OCI-LY7 (cell line): ENCODE measurements at regions not wholly inside any gene's neighbourhood (a gene's known extent, or its start where the extent isn't known, plus 50 kb on each side); places are given as distances from the start of the nearest gene placed in this dataset.

Source experiments
- EZH2phosphoT487 ChIP-seq: fragments of 200-600 bp; sonication (generic); IDR thresholded peaks from 2 replicates; pipeline ENCODE4 v1.6.1; 2018; ENCODE audit warnings: low read depth, borderline replicate concordance, mild to moderate bottlenecking, mixed run types, antibody characterized with exemption, low read length, moderate library complexity, mixed read lengths
- TF ChIP-seq, protein P1 (sequence below): fragments of 200-600 bp; sonication (generic); conservative IDR thresholded peaks from 2 replicates; pipeline ENCODE4 v1.5.1; 2014; ENCODE audit warnings: mild to moderate bottlenecking, antibody characterized with exemption, low read length, moderate library complexity, mixed read lengths

DNA sequence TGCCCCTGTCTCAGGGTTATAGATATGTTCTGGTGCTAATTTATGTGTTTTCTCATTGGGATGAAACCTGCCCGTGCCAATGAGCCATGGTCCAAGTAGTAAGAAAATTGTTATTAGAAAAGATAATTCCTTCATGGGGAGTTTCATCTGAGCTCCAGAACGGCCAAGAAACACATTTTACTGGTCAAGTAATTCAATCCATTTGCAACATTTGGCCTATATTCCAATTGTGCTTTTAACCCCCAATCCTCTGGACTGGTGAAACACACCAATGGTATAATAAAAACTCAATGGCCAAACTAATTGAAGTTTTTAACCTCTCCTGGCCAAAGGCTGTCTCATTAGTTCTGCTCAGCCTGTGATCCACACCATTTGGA, 53.7 kb upstream of the XCR1 start:
- TF ChIP-seq, protein P1, sequence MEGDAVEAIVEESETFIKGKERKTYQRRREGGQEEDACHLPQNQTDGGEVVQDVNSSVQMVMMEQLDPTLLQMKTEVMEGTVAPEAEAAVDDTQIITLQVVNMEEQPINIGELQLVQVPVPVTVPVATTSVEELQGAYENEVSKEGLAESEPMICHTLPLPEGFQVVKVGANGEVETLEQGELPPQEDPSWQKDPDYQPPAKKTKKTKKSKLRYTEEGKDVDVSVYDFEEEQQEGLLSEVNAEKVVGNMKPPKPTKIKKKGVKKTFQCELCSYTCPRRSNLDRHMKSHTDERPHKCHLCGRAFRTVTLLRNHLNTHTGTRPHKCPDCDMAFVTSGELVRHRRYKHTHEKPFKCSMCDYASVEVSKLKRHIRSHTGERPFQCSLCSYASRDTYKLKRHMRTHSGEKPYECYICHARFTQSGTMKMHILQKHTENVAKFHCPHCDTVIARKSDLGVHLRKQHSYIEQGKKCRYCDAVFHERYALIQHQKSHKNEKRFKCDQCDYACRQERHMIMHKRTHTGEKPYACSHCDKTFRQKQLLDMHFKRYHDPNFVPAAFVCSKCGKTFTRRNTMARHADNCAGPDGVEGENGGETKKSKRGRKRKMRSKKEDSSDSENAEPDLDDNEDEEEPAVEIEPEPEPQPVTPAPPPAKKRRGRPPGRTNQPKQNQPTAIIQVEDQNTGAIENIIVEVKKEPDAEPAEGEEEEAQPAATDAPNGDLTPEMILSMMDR, result no peak
- no peak for TF ChIP-seq EZH2phosphoT487
